Caco-2 (cell line): ENCODE measurements at regions not wholly inside any gene's neighbourhood (a gene's known extent, or its start where the extent isn't known, plus 50 kb on each side); places are given as distances from the start of the nearest gene placed in this dataset.

Experiments
- BruUV-seq: library from RNA; stranded (reverse); fragments of 400-500 nt; replicated peaks from 2 replicates; lab custom pipeline; 2021; lab: Mats Ljungman, UMichigan
- CTCF ChIA-PET: fragments of 300-600 bp; sonication (Branson Sonifier 250); formaldehyde crosslinking; loops from one replicate; lab custom pipeline; 2022; ENCODE audit warnings: antibody characterized with exemption; lab: Charles Lee
- POLR2A ChIA-PET: fragments of 300-600 bp; sonication (Branson Sonifier 250); formaldehyde crosslinking; loops from one replicate; lab custom pipeline; 2022; ENCODE audit warnings: antibody characterized with exemption; lab: Charles Lee
- DNase-seq, 2 experiments: peaks; one replicate each; pipeline versions ENCODE4 v3.0.0 to v3.0.0-alpha.2; 2020 to 2022
- H3K27me3 ChIP-seq: replicated peaks from 2 replicates; pipeline ENCODE4 v1.6.0; 2011; ENCODE audit warnings: low read length; ENCODE audit not compliant: control insufficient read depth, insufficient read depth
- H3K36me3 ChIP-seq: 2 replicates; pipeline ENCODE4 v1.5.1; 2011; ENCODE audit warnings: low read length; ENCODE audit not compliant: control insufficient read depth, insufficient read depth
- H3K4me1 ChIP-seq: fragments of 250-450 bp; sonication (Bioruptor Pico); 2 replicates; pipeline ENCODE4 v1.5.1; 2020; ENCODE audit warnings: mild to moderate bottlenecking
- H3K4me3 ChIP-seq: 2 replicates; pipeline ENCODE4 v1.5.1; 2011; ENCODE audit warnings: low read depth, mild to moderate bottlenecking, control low read depth, low read length
- H3K9me3 ChIP-seq: fragments of 250-450 bp; sonication (Bioruptor Pico); 2 replicates; pipeline ENCODE4 v1.5.1; 2020; ENCODE audit warnings: mild to moderate bottlenecking, moderate library complexity
- H3K27ac Mint-ChIP-seq: one replicate; pipeline ENCODE4 v1.8.0; 2022; ENCODE audit warnings: mixed read lengths; ENCODE audit not compliant: unreplicated experiment
- H3K27me3 Mint-ChIP-seq: one replicate; pipeline ENCODE4 v1.8.0; 2022; ENCODE audit warnings: mixed read lengths; ENCODE audit not compliant: insufficient read depth, unreplicated experiment
- H3K36me3 Mint-ChIP-seq: one replicate; pipeline ENCODE4 v1.8.0; 2022; ENCODE audit warnings: mild to moderate bottlenecking, mixed read lengths; ENCODE audit not compliant: insufficient read depth, unreplicated experiment
- H3K4me1 Mint-ChIP-seq: one replicate; pipeline ENCODE4 v1.8.0; 2022; ENCODE audit warnings: low read depth, mixed read lengths; ENCODE audit not compliant: unreplicated experiment
- H3K4me3 Mint-ChIP-seq: one replicate; pipeline ENCODE4 v1.8.0; 2022; ENCODE audit warnings: mild to moderate bottlenecking, moderate library complexity, mixed read lengths; ENCODE audit not compliant: unreplicated experiment
- H3K9me3 Mint-ChIP-seq: one replicate; pipeline ENCODE4 v1.8.0; 2022; ENCODE audit warnings: mixed read lengths; ENCODE audit not compliant: unreplicated experiment
- intact Hi-C: fragments of 100-400 bp; cut with micrococcal nuclease; formaldehyde crosslinking; loops from one replicate; pipeline ENCODE4 v1.10.0; 2022; ENCODE audit not compliant: unreplicated experiment
- TF ChIP-seq, protein P1 (sequence below), 2 experiments: fragments of 200-600 bp in 1 of 2; IDR thresholded peaks; 1 replicate in 1 of 2; 2 replicates in 1 of 2; pipeline versions ENCODE4 v1.5.1 to v1.8.0; 2011 to 2022; ENCODE audit warnings: antibody characterized with exemption in 1 of 2, control low read depth in 1 of 2, inconsistent platforms in 1 of 2, low read depth in 1 of 2, low read length in 1 of 2, mild to moderate bottlenecking in 1 of 2, moderate library complexity in 1 of 2; ENCODE audit not compliant: insufficient read depth in 1 of 2, severe bottlenecking in 1 of 2, unreplicated experiment in 1 of 2

- ChIA-PET CTCF (no interaction called here), POLR2A (no interaction called here)
- no peaks in the 10 kb centered on the region for H3K36me3 ChIP-seq
- H3K9me3 ChIP-seq: no peaks in the 10 kb centered on the region
- Mint-ChIP-seq H3K4me1 (no peaks in the 10 kb centered on the region), H3K27me3 (peaks cover 9% of the 10 kb centered on the region), H3K36me3 (no peaks in the 10 kb centered on the region), H3K9me3 (no peaks in the 10 kb centered on the region), H3K27ac (no peak overlapping the region), H3K4me3 (no peak overlapping the region)
- DNase-seq: no peak
- intact Hi-C loops: no loop called here
- no peaks in the 10 kb centered on the region for H3K4me1 ChIP-seq
- TF ChIP-seq, protein P1, sequence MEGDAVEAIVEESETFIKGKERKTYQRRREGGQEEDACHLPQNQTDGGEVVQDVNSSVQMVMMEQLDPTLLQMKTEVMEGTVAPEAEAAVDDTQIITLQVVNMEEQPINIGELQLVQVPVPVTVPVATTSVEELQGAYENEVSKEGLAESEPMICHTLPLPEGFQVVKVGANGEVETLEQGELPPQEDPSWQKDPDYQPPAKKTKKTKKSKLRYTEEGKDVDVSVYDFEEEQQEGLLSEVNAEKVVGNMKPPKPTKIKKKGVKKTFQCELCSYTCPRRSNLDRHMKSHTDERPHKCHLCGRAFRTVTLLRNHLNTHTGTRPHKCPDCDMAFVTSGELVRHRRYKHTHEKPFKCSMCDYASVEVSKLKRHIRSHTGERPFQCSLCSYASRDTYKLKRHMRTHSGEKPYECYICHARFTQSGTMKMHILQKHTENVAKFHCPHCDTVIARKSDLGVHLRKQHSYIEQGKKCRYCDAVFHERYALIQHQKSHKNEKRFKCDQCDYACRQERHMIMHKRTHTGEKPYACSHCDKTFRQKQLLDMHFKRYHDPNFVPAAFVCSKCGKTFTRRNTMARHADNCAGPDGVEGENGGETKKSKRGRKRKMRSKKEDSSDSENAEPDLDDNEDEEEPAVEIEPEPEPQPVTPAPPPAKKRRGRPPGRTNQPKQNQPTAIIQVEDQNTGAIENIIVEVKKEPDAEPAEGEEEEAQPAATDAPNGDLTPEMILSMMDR (IDR thresholded peaks at IDR 0.05; ENCODE audit: insufficient read depth in 1 of 2, low read depth in 1 of 2, low read length in 1 of 2, severe bottlenecking in 1 of 2, unreplicated experiment in 1 of 2): no peak
- BruUV-seq: no TSS peak
- H3K27me3 ChIP-seq: no peaks in the 10 kb centered on the region
- H3K4me3 ChIP-seq: no peak overlapping the region
Observed at GRCh38 chr9:109863961-109864360, 84.0 kb downstream of the PALM2AKAP2 start.

- Histone ChIP-seq H3K9me3 (no peaks in the 10 kb centered on the region), H3K4me3 (no peak overlapping the region), H3K4me1 (no peaks in the 10 kb centered on the region), H3K36me3 (no peaks in the 10 kb centered on the region), H3K27me3 (no peaks in the 10 kb centered on the region)
- Mint-ChIP-seq H3K4me3 (no peak overlapping the region), H3K27ac (no peak overlapping the region), H3K36me3 (no peaks in the 10 kb centered on the region), H3K4me1 (no peaks in the 10 kb centered on the region), H3K27me3 (peaks cover 6% of the 10 kb centered on the region), H3K9me3 (no peaks in the 10 kb centered on the region)
- ChIA-PET POLR2A (no interaction called here), CTCF (no interaction called here)
- intact Hi-C loops: no loop called here
- BruUV-seq: no TSS peak
- DNase-seq: no peak
- TF ChIP-seq, protein P1 (IDR thresholded peaks at IDR 0.05; ENCODE audit: insufficient read depth in 1 of 2, low read depth in 1 of 2, low read length in 1 of 2, severe bottlenecking in 1 of 2, unreplicated experiment in 1 of 2): no peak
Observed at GRCh38 chr9:109865521-109865920, 85.5 kb downstream of the PALM2AKAP2 start.

DNA sequence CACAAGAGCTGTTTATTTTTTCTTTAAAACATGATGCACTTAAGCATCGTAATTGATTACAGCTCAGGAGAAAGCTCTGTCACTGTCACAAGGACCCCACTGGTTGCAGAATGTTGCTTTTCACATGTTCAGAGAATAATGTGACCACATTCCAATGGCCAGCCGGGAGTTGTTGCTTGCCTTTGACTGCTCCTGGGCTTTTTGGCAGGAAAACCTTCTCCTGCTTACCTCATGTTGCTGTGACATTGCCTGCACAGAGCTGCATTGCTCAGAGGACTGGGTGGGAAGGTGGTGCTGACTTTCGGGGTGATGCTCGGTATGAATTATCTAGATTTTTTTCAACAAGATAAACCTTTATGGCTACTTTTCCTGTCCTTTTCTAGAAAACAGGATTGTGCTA, 88.2 kb downstream of the PALM2AKAP2 start:
- DNase-seq: no peak
- no peaks in the 10 kb centered on the region for H3K9me3 Mint-ChIP-seq
- POLR2A ChIA-PET: no interaction called here
- Histone ChIP-seq H3K9me3 (no peaks in the 10 kb centered on the region), H3K27me3 (no peaks in the 10 kb centered on the region), H3K4me3 (no peak overlapping the region), H3K36me3 (no peaks in the 10 kb centered on the region), H3K4me1 (no peaks in the 10 kb centered on the region)
- peaks cover 10% of the 10 kb centered on the region for H3K27me3 Mint-ChIP-seq
- no TSS peak for BruUV-seq
- no peak overlapping the region for H3K4me3 Mint-ChIP-seq
- no peak overlapping the region for H3K27ac Mint-ChIP-seq
- CTCF ChIA-PET: no interaction called here
- intact Hi-C loops: no loop called here
- H3K4me1 Mint-ChIP-seq: no peaks in the 10 kb centered on the region
- TF ChIP-seq, protein P1 (IDR thresholded peaks at IDR 0.05; ENCODE audit: insufficient read depth in 1 of 2, low read depth in 1 of 2, low read length in 1 of 2, severe bottlenecking in 1 of 2, unreplicated experiment in 1 of 2): no peak
- H3K36me3 Mint-ChIP-seq: no peaks in the 10 kb centered on the region
